Tongue (tissue), 1 donor: ENCODE measurements at regions not wholly inside any gene's neighbourhood (a gene's known extent, or its start where the extent isn't known, plus 50 kb on each side); places are given as distances from the start of the nearest gene placed in this dataset.

ENCODE experiments used
- DNase-seq: peaks from one replicate; pipeline ENCODE4 v3.0.0-alpha.2; 2015

DNA sequence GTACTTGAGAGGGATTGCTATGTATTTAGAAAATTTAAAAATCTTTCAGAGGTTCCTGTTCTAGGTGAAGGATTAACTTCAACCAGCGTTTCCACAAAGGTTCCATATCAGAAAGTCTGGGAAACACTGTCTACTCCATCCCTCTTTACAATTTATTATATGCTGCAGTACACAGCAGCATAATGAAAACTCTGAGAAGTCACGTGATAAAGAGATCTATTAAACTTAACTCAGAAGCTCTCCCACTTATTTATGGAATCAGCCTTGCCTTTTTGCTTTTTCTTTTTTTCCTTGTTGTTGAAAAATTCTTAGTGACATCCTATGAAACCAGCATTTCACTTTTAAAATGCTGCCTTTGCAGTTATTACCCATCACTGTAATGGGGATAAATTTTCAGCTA lies 186.2 kb downstream of the ACER2 start:
- DNase-seq, result no peak

DNA sequence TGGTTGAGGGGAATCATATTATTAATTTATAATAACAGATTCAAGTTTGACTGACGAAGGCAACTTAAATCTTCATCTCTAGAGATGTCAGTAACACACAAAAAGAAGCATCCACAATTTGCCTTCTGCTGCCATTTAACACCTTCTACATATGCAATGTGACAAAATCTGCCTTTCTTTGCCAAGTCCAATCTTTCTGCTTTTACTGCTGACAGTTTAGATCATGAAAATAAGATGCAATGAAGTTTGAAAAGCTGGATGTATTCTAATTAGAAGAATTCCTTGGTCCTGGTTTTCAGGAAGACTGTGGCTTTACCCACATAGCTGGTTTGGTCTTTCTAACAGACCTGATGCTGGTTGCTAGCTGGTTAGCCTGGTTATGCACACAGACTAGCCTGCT lies 178.9 kb downstream of the ACER2 start:
- no peak for DNase-seq

DNA sequence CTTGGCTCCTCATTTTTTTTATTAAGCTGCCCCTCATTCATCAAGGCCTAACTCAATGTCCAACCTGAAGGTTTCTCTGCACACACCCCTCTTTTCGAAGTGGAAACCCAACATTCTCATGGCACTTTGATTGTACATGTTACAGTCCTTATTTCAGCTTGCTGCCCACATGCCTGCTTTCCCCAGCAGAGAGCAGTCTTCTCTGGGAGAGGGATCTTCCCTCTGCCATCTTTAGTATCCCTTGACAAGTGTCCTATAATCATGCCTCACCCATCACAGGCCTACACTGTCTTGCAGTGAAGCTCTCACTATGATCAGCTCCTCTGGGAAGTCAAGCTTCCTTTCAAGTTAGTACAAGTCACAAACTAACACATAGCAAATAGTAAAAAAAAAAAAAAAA lies 175.1 kb downstream of the ACER2 start:
- no peak for DNase-seq

DNA sequence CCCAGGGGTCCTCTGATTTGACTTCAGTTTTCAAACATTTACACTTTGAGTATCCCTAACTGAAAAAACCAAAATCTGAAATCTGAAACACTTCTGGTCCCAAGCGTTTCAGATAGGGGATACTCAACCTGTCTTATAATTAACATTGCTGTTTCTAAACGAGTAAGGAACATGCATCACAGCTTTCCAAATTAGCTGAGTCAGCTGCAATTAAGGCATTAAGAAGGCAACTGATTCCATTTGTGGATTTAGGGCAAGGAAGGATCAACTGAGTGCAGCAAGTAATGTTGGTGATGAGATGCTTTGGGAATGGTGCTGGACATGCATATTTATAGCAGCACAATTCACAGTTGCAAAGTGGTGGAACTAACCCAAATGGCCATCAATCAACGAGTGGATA lies 168.6 kb downstream of the ACER2 start:
- no peak for DNase-seq

DNA sequence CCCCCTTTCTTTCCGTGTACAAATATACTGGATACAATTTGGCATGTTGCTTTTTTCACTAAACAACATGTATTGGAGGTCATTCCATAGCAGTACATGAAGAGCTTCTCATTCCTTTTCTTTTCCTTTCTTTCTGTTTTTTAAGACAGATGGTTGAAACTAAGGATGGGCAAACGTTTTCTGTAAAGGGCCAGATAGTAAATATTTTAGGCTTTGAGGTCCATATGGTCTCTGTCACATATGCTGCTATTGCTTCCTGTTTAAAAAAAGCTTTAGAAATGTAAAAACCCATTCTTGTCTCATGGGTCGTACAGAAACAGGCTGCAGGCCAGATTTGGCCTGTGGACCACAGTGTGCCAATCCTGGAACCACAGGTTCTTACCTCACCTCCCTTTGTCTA lies 160.1 kb downstream of the ACER2 start:
- peak; percentile 18 for DNase-seq

DNA sequence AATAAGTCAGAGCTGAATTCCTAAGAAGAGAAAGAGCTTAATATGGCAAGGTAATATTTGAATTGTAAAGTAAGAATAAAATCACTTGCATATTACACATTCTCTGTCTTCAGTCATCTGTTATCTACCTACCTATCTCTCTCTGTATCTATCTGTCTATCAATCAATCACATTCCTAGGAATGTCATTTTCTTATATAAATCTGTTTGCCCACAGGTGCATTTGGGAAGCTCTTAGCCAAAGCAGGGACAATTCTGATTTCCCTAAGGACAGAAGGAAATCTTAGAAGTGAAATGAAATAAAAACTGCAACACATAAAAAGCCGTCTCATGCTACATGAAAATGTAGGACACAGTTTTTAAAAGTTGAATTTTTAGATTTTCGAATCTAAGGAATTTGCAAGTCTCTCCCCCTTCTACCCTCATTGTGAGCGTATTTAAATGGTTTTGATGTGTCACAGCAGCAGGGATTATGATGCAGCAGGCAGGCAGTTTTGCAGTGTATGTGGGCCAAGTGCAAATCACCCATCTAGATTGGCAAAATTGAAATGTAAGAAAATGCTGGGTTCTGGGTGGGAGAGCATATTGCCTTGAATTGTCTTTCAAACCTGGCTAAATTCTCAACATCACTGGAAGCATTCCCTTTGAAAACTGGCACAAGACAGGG lies 155.7 kb downstream of the ACER2 start:
- no peak for DNase-seq

DNA sequence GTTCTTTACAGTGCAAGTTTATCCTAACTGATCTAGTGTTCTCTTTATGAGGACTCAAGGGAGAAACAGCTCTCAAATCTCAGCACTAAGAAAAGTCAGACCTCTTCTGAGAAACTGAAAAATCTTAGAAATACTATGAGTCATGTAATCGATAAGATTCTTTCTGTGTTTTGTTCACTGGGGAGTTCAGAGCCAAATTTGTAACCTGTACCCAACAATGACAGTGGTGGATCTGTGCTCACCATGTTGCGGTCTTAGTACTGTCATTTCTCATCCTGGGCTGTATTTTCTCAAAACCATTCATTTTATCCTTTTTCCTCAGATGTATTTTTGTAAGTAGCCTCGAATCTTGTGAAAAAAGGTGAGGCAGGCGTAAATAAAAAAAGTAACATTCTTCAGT lies 146.4 kb downstream of the ACER2 start:
- DNase-seq, result no peak

DNA sequence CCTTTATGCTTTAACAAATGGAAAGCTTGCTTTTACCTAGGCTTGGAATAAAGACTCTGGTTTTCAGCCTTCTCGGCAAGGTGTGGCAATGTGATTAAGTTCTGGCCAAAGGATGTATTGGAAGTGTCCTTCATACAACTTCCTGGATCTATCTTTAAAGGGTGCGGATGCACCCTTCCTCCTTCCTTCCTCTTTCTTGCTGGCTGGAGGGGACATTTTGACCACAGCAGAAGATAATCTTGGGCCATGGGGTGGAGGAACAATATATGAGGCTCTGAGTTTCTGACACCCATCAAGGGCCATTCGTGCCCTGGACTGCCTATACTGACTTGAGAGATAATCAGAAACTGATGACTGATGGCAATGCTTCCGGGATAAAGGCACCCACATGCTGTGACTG lies 145.7 kb downstream of the ACER2 start:
- no peak for DNase-seq

DNA sequence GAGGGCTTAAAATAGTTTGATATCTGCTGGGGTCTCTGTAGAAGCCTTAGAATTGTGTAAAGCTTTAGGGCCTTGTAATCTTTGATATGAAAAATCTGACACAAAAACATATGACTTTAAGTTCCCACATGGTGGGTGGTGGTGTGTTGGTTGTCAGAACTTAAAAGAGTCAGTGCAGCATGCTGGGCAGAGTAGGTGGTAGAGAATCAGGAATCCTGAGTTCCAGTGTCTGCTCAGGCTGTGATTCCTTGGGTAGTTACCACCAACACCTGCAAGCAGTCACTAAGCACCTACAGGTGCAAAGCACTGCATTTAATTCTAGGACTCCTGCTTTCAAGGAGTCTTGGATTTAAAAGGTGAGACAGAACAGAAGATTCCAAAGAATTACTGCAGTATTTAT lies 144.6 kb downstream of the ACER2 start:
- DNase-seq, result no peak

DNA sequence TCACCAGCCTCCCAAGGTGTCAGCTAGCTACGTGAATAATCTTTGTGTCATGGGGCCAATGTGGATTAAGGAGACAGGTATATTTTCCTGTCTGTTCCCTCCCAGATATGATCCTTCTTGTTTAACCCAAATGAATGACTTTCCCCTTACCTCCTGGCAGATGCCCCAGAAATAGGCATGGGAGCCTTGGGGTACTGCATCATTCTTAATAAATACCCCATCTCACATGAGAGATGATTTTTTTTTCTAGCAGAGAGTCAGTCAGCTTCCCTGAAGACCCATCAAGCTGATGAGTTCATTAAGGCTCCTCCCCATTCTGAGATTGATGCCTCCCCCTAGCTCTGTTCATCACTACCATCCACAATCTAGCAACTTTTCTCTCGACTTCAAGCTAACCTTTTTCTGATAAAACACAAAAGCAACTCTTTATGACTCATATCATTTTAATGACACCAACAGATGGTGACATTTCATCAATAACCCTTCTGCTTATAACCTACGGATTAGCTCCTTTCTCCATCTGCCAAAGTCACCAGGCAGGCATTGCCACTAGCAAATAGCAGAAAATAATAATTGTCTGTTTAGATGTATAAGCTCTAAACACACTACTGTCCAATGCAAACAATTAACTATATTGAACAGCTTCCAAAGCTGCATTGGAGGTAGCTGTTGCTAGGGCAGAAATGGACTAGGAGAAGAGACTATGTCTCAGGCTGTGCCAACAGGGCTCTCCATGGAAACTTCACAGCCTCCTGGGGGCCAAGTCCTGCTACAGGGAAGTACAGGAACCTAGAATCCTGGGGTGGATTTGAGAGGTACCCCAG lies 143.7 kb downstream of the ACER2 start:
- no peak for DNase-seq

DNA sequence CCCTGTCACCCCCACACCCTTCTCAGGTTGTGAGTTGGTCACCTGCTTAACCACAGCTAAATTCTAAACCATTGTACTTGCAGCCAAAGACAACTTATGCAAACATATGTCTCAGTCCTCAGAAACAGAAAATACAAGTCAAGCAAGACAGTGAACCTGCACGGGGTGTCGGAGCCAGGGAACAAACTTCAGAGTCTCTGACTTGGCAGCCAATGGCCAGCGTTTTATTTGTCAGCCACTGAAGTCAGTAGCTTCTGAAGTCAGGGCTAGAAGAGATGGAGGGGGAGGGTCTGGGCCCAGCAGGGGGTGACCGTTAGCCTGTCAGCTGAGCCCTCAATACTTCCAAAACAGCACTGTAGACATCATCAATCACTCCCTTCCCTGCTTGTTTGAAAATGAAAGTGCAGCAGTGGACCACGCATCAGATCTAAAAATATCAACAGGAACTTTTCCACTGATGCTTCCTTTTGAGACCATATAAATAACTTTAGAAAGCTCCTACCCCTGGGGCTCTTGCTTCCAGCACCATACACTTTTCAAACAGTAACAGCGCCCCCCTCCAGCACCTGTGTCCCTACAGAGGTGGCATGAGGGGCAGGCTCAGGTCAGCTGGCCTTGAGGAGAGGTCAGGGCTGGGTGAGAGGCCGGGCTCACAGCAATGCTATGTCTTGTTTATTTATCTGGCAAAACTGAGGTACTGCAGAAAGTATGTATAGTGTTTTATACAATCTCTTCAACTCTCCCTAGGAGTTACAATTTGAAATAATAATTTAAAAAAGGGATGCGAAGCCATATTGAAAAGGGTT lies 142.5 kb downstream of the ACER2 start:
- no peak for DNase-seq

DNA sequence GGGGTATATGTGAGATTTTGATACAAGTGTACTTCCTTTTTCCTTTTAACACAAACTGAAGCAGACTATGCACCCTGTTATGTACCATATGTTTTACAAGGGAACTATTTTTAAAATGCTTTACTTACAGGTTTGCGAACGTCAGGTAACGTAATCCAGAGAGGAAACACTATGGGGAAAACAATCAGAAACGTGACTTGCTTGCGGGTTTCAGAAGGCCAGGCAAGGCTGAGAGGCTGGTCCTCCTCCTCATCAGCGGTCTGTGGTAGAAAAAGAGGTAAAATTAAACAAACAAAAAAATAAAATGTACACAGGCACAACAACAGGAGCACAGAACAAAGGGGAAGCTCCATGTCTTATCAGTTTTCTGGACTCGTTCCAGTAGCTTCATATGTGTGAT lies 141.2 kb downstream of the ACER2 start:
- no peak for DNase-seq

DNA sequence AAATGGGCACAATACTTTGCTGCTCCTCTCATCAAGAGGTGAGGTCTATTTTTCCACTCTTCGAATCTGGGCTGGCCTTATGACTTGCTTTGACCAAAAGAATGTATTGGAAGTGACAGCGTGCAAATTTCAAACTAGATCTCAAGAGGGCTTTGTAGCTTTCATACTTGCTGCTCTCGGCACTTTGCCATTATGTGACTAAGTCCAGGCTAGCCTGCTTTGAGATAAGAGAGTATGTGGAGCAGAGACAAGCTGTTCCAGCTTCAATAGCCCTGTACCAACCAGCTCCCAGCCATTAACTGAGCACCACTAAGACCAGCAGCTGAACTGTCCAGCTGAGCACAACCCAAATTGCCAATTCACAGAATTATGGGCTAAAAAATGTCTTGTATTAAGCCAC lies 124.6 kb downstream of the ACER2 start:
- no peak for DNase-seq

DNA sequence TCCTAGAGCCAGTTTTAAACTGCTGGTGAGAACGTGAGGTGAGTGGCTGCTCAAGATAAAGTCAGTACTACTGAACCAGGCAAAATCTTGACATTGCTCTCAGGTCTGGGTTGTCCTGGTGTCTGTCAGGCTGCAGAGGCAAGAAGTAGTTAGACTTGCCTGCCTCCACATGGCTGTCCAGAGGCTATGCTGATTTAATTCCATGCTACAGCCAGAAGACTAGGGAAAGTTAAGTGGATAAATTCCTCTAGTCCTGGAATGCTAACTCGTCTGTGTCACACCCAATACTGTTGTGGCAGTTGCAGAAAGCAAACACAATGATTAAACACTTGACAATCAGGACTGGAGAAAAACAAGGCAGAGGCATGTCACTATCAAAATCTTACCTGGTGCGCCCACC lies 118.9 kb downstream of the ACER2 start:
- no peak for DNase-seq

DNA sequence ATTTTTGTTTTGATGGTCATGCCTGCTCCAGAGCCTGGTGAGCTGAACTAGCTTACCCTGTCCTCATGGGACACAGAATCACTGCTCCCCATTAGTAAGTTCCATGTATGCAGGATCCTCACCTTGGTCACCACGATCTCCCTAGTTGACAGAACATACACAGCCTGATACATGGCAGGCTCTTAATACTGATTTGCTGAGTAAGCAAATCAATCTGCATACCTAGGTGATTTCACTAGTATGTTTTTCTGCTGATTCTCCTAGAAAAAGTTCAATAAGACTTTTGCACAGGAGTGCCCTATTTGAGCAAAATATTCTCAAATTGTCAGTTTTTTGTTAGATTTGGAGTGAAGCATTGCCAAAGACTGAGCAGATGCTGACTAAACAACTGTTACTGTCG lies 113.7 kb downstream of the ACER2 start:
- DNase-seq, result no peak

DNA sequence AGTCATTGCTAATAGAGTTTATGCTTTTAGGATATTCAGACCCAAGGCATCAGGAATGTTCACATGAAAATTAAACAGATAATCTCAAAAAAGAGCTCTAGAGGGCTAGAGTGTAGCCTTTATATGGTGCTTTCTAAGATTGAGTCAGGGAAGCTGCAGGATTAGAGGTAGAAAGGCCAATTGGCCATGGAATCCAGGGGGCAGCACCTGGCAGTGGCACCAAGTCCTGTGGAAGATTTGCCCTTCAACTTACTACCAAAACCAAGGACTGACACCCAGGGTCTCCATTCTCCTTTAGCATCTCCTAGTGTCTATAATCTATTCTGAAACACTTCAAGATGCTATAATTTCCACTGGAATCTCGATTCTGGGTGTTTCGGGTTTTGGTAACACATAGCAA lies 112.4 kb downstream of the ACER2 start:
- no peak for DNase-seq

DNA sequence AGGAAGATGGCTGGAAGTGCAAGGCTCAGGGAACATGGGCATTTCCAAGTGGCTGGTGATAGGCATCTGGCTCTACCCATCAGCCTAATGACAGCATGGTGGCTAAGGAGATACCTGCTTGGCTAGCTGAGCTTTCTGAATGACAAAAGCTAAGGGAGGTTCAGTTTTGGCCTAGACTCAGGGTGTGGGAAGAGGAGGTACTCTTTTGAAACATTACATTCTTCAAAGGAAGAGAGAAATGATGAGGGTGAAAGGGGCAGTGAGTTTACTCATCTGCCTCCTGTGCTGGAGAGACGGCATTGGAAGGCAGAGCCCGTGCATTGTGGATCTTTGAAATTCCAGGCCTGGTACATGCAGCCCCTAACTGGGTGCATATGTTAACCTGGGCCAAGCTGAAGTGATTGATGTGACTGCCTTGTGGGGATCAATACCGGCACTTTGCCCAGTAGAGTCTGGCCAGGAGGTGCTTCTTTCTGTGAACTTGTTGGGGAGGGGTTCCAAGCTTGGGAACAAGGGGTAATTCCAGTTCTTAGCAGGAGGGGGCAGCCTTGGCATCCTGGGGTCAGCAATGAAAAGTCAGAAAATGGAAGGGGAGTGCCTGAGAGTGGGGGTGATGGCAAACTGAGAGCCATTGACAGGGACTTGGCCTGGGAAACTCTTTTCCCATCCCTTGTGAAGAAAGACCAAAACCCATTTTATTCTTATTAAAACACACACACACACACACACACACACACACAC lies 108.6 kb downstream of the ACER2 start:
- no peak for DNase-seq

DNA sequence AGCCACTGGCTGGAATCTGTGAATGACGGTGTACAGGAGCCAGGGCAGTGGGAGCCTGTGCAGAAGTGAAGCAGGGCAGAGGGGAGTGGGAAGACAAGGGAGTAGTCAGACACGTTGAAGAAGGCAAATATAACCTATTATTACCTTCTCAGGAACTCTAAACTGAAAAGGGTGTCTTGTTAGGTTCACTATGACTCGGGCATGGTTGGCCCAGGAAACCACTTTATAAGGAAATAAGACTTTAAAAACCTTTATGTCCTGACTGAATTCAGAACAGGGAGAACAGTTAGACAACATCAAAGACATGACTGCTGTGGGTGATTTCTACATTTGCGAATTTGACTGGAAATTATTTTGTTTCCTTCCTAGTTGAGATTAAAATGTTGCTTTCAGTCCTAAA lies 107.5 kb downstream of the ACER2 start:
- DNase-seq, result no peak

DNA sequence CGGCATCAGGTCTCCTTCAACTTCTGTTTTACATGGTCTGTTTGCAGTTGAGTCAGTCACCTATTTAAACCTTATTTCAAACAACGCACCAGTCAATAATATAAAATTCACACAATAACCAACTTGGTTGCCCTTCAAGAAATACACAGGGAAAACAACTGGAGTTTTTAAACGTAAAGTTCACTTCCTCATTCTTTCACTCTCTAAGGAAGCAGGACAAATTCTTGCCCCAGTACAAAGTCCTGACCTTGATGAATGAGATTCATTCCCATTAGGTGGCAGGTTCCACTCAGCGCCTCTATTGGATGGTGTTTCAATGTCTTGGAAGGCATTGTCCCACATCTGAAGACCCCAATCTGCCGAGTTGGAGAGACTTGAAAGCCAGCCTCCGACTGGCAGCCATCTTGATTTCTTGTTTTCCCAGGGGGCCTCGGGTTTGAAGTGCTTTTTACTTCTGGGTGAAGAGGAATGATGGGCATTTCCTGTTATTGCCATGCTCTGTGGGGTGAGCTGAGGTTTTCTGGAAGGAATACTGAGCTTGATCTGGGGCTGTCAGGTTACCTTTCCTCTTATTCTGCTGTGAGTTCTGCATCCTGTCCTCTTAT lies 105.0 kb downstream of the ACER2 start:
- no peak for DNase-seq

DNA sequence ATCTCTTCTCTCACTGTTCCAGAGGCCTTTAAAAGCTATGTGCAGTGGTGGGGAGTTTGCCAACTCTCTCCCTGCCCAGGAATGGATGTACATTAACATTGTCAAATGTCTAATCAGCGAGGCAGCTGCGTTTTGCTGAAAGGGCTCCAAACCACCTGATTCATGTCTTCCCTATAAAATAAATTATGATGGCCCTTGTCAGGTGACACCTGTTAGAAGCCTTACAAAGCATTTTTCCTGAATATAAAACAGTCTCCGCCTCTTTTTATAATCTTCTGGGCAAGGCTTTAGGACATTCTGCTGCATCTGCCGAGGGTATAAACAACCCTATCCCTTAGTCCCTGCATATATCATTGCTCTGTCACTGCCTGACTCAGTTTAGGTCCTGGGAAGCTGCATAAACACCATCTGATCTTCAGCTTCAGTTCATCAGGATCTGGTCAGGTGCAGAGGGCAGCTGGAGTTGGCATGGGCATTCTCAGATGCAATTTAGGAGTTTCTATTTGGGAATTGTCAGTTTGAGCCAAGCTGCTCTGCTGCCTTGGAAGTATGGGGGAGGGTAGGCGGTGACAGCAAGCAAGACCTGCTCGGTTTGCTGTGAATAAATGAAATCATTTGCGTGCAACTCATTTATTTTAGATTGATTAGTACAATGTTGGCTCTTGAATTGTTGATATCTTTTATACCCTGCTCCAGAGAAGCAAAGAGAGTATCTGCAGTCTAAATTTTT lies 103.5 kb downstream of the ACER2 start:
- peak; percentile 18 for DNase-seq

DNA sequence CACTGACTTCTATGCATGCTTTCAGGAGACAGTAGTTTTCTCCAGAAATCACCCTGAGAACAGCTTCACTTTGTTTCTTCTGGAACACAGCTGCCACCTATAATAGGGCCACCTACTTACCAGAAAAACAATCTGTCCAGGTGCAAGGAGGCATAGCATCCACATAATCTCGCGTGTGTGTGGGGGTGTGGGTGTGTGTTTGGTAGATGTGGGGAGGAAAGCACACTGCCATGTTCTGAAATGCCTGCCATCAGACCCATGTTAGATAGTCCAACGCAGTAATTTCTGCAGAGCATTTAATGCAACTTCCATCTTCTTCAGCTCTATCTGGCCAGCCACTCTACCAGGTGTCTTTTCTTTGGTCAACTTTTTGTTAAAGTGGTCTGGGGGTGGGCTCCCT lies 102.9 kb downstream of the ACER2 start:
- DNase-seq, result no peak
